ENCODE measurements at regions not wholly inside any gene's neighbourhood (a gene's known extent, or its start where the extent isn't known, plus 50 kb on each side); places are given as distances from the start of the nearest gene placed in this dataset.

- TF ChIP-seq CTCF (IDR thresholded peaks at IDR 0.05; ENCODE audit: insufficient read depth, low read length) = no peak
- DNase-seq (ENCODE audit: low read depth) = no peak
- no peak overlapping the region for H3K4me3 ChIP-seq (ENCODE audit: low read depth, low read length)
These were observed 98.6 kb downstream of the SIK1 start for GRCh38 chr21:43328185-43328957.

GRCh38 chr21:43325968-43326715 lies 100.8 kb downstream of the SIK1 start:
- TF ChIP-seq CTCF (IDR thresholded peaks at IDR 0.05; ENCODE audit: insufficient read depth, low read length) = no peak
- H3K4me3 ChIP-seq (ENCODE audit: low read depth, low read length) = no peak overlapping the region
- DNase-seq (ENCODE audit: low read depth) = no peak

- no peak overlapping the region for H3K4me3 ChIP-seq (ENCODE audit: low read depth, low read length)
- no peak for TF ChIP-seq CTCF (IDR thresholded peaks at IDR 0.05; ENCODE audit: insufficient read depth, low read length)
- no peak for DNase-seq (ENCODE audit: low read depth)
These were observed 101.9 kb downstream of the SIK1 start for GRCh38 chr21:43325036-43325435.

GRCh38 chr21:43324596-43324995 lies 102.3 kb downstream of the SIK1 start:
- no peak for TF ChIP-seq CTCF (IDR thresholded peaks at IDR 0.05; ENCODE audit: insufficient read depth, low read length)
- no peak for DNase-seq (ENCODE audit: low read depth)
- H3K4me3 ChIP-seq (ENCODE audit: low read depth, low read length) = no peak overlapping the region

- DNase-seq (ENCODE audit: low read depth) = no peak
- no peak for TF ChIP-seq CTCF (IDR thresholded peaks at IDR 0.05; ENCODE audit: insufficient read depth, low read length)
- H3K4me3 ChIP-seq (ENCODE audit: low read depth, low read length) = no peak overlapping the region
These were observed 103.5 kb downstream of the SIK1 start for GRCh38 chr21:43323244-43324005.

- H3K4me3 ChIP-seq (ENCODE audit: low read depth, low read length) = no peak overlapping the region
- no peak for DNase-seq (ENCODE audit: low read depth)
- no peak for TF ChIP-seq CTCF (IDR thresholded peaks at IDR 0.05; ENCODE audit: insufficient read depth, low read length)
These were observed 104.1 kb downstream of the SIK1 start for GRCh38 chr21:43322805-43323204.

Data from fibroblast of the aortic adventitia (primary cell).